ENCODE measurements at regions not wholly inside any gene's neighbourhood (a gene's known extent, or its start where the extent isn't known, plus 50 kb on each side); places are given as distances from the start of the nearest gene placed in this dataset.

DNA sequence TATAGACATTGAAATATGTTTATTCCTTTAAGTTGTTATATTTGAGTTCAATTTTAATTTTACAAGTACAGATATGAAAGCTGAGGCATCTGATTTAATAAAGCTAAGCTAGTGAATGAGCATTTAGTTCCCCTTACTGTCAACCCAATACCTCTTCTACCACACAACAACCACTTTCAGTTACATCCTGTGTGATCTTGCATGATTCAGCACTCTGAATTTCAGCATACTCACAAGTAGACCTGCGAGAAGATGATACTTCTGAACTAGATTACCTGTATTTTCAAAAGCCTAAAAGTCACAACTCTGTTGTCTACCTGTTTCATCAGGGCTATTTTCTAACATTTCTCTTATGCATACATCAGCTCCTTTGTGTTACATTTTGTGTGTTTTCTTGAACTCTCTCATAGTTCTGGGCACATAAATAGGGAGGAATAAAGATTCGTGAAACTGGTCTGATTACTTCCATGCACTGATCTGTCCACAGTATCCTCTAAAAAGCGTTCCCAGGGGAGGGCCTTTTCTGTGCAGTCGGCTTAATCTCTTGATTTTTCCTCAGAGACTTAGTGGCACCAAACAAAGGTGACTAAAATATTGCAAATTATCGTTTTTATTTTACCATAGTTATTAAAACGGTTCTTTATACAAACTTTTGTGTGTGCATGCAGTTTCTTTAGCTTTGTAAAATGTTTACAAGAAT, 2025.5 kb upstream of the NUDT12 start:
- TF ChIP-seq ATF2 (tag by site-specific recombination; IDR thresholded peaks at IDR 0.05; ENCODE audit: low read depth) (no peak), YY1 (tag by site-specific recombination; IDR thresholded peaks at IDR 0.05) (no peak), ZNF23 (tag by site-specific recombination; IDR thresholded peaks at IDR 0.05; ENCODE audit: borderline replicate concordance) (no peak), ZNF654 (tag by site-specific recombination; IDR thresholded peaks at IDR 0.05; ENCODE audit: low read depth) (no peak), HOXC10 (CRISPR knock-in tag; IDR thresholded peaks at IDR 0.05) (no peak), ZFP3 (tag by site-specific recombination; IDR thresholded peaks at IDR 0.05; ENCODE audit: low read depth) (no peak), ZNF394 (tag by site-specific recombination; IDR thresholded peaks at IDR 0.05; ENCODE audit: borderline replicate concordance) (no peak), ZNF354C (tag by site-specific recombination; IDR thresholded peaks at IDR 0.05; ENCODE audit: borderline replicate concordance, low read depth) (no peak), REST (tag by site-specific recombination; IDR thresholded peaks at IDR 0.05) (no peak)
- TF ChIP-seq, protein P1, sequence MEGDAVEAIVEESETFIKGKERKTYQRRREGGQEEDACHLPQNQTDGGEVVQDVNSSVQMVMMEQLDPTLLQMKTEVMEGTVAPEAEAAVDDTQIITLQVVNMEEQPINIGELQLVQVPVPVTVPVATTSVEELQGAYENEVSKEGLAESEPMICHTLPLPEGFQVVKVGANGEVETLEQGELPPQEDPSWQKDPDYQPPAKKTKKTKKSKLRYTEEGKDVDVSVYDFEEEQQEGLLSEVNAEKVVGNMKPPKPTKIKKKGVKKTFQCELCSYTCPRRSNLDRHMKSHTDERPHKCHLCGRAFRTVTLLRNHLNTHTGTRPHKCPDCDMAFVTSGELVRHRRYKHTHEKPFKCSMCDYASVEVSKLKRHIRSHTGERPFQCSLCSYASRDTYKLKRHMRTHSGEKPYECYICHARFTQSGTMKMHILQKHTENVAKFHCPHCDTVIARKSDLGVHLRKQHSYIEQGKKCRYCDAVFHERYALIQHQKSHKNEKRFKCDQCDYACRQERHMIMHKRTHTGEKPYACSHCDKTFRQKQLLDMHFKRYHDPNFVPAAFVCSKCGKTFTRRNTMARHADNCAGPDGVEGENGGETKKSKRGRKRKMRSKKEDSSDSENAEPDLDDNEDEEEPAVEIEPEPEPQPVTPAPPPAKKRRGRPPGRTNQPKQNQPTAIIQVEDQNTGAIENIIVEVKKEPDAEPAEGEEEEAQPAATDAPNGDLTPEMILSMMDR (tag by site-specific recombination; IDR thresholded peaks at IDR 0.05): no peak
- TF ChIP-seq, protein P2, sequence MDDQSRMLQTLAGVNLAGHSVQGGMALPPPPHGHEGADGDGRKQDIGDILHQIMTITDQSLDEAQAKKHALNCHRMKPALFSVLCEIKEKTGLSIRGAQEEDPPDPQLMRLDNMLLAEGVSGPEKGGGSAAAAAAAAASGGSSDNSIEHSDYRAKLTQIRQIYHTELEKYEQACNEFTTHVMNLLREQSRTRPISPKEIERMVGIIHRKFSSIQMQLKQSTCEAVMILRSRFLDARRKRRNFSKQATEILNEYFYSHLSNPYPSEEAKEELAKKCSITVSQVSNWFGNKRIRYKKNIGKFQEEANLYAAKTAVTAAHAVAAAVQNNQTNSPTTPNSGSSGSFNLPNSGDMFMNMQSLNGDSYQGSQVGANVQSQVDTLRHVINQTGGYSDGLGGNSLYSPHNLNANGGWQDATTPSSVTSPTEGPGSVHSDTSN (CRISPR knock-in tag; IDR thresholded peaks at IDR 0.05): no peak
- TF ChIP-seq, protein P3, sequence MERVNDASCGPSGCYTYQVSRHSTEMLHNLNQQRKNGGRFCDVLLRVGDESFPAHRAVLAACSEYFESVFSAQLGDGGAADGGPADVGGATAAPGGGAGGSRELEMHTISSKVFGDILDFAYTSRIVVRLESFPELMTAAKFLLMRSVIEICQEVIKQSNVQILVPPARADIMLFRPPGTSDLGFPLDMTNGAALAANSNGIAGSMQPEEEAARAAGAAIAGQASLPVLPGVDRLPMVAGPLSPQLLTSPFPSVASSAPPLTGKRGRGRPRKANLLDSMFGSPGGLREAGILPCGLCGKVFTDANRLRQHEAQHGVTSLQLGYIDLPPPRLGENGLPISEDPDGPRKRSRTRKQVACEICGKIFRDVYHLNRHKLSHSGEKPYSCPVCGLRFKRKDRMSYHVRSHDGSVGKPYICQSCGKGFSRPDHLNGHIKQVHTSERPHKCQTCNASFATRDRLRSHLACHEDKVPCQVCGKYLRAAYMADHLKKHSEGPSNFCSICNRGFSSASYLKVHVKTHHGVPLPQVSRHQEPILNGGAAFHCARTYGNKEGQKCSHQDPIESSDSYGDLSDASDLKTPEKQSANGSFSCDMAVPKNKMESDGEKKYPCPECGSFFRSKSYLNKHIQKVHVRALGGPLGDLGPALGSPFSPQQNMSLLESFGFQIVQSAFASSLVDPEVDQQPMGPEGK (tag by site-specific recombination; IDR thresholded peaks at IDR 0.05): no peak
- TF ChIP-seq, protein P4, sequence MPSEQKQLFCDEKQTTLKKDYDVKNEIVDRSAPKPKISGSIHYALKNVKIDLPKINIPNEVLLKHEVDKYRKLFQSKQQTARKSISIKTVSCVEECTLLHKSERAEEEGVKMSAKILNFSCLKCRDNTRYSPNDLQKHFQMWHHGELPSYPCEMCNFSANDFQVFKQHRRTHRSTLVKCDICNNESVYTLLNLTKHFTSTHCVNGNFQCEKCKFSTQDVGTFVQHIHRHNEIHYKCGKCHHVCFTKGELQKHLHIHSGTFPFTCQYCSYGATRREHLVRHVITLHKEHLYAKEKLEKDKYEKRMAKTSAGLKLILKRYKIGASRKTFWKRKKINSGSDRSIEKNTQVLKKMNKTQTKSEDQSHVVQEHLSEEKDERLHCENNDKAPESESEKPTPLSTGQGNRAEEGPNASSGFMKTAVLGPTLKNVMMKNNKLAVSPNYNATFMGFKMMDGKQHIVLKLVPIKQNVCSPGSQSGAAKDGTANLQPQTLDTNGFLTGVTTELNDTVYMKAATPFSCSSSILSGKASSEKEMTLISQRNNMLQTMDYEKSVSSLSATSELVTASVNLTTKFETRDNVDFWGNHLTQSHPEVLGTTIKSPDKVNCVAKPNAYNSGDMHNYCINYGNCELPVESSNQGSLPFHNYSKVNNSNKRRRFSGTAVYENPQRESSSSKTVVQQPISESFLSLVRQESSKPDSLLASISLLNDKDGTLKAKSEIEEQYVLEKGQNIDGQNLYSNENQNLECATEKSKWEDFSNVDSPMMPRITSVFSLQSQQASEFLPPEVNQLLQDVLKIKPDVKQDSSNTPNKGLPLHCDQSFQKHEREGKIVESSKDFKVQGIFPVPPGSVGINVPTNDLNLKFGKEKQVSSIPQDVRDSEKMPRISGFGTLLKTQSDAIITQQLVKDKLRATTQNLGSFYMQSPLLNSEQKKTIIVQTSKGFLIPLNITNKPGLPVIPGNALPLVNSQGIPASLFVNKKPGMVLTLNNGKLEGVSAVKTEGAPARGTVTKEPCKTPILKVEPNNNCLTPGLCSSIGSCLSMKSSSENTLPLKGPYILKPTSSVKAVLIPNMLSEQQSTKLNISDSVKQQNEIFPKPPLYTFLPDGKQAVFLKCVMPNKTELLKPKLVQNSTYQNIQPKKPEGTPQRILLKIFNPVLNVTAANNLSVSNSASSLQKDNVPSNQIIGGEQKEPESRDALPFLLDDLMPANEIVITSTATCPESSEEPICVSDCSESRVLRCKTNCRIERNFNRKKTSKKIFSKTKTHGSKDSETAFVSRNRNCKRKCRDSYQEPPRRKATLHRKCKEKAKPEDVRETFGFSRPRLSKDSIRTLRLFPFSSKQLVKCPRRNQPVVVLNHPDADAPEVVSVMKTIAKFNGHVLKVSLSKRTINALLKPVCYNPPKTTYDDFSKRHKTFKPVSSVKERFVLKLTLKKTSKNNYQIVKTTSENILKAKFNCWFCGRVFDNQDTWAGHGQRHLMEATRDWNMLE (tag by site-specific recombination; conservative IDR thresholded peaks at IDR 0.05; ENCODE audit: low read depth): no peak

Data from HEK293 (cell line).